Thyroid gland (tissue), 4 donors: ENCODE measurements at regions not wholly inside any gene's neighbourhood (a gene's known extent, or its start where the extent isn't known, plus 50 kb on each side); places are given as distances from the start of the nearest gene placed in this dataset.
A peak's percentile ranks its signal among the peaks of the same experiment; 100 is the strongest.
"Not testable (repeated sequence)": the region's sequence is repeated elsewhere in the genome, so short reads cannot be mapped to it uniquely, and the experiment has no call there.

Experiments
- DNase-seq, 2 donors: peaks; one replicate each; pipeline ENCODE4 v3.0.0-alpha.2; 2019
- H3K27ac ChIP-seq, 3 donors: fragments of 200-600 bp; sonication (generic); 1 replicate in 2 of 3; 2 replicates in 1 of 3; pipeline ENCODE4 v1.5.1; 2016 to 2019; ENCODE audit warnings: mild to moderate bottlenecking in 1 of 3, moderate library complexity in 1 of 3
- H3K27me3 ChIP-seq: fragments of 200-600 bp; sonication (generic); one replicate; pipeline ENCODE4 v1.5.1; 2019
- H3K36me3 ChIP-seq, 2 donors: fragments of 200-600 bp; sonication (generic); one replicate each; pipeline ENCODE4 v1.5.1; 2016 to 2019
- H3K4me1 ChIP-seq, 2 donors: fragments of 200-600 bp; sonication (generic); one replicate each; pipeline ENCODE4 v1.5.1; 2017 to 2019
- H3K4me3 ChIP-seq, 3 donors: fragments of 200-600 bp; sonication (generic); replicated peaks in 1 of 3; 1 replicate in 2 of 3; 2 replicates in 1 of 3; pipeline ENCODE4 v1.5.1; 2016; ENCODE audit warnings: mild to moderate bottlenecking in 1 of 3
- H3K9me3 ChIP-seq: fragments of 200-600 bp; sonication (generic); one replicate; pipeline ENCODE4 v1.5.1; 2017
- POLR2A ChIP-seq, 2 donors: fragments of 450-650 bp; IDR thresholded peaks; one replicate each; pipeline ENCODE4 v1.6.1; 2017; ENCODE audit warnings: antibody characterized with exemption in 2 of 2, mild to moderate bottlenecking in 2 of 2, moderate library complexity in 1 of 2
- WGBS, 2 donors: methylation state at CpG; one replicate each; pipeline ENCODE4 v1.1.5; 2017; 5-methylcytosine and 5-hydroxymethylcytosine counted together
- intact Hi-C: fragments of 100-400 bp; cut with DNase I; formaldehyde crosslinking; loops from one replicate; pipeline ENCODE4 v1.15.1; 2023
- TF ChIP-seq, protein P1 (sequence below), 6 experiments: fragments of 200-600 bp in 3 of 6; fragments of 450-650 bp in 3 of 6; sonication (generic) in 3 of 6; IDR thresholded peaks; one replicate each; pipeline ENCODE4 v1.5.1; 2016 to 2019; ENCODE audit warnings: antibody characterized with exemption in 6 of 6, mild to moderate bottlenecking in 2 of 6, inconsistent platforms in 1 of 6, moderate library complexity in 1 of 6

DNA sequence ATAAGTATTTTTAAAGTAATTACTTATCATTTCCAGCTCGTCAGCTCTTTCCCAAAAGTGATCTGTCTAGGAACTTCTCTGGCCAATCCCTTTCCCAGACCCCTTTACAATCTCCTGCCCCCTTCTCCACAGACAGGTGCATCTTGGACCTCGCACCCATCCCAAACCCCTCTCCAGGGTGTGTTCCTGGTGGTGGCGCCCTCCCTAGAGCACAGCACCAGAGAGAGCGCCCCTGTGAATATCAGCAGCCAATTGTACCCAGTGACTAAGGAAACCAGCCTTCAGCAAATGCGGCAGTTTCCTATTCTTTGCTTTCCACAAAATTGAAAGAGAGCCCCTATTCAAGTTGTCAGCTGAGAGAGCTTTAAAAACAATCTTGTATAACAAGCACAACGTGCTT lies 157.7 kb downstream of the RNASET2 start:
- Histone ChIP-seq H3K9me3 (no peaks in the 10 kb centered on the region), H3K4me1 (peaks cover 3 to 5% of the 10 kb centered on the region in 2 donors), H3K36me3 (no peaks in the 10 kb centered on the region), H3K27ac (peak overlapping the region in 1 of 3 donors; percentile 43), H3K27me3 (no peaks in the 10 kb centered on the region), H3K4me3 (no peak overlapping the region)
- DNase-seq = peak in 1 of 2 donors; percentile 15
- intact Hi-C loops = no loop called here
- WGBS, 2 donors = 51 to 52% methylated on average over 6 of the region's 6 CpGs
- no peak for TF ChIP-seq POLR2A (IDR thresholded peaks at IDR 0.05)
- TF ChIP-seq, protein P1, sequence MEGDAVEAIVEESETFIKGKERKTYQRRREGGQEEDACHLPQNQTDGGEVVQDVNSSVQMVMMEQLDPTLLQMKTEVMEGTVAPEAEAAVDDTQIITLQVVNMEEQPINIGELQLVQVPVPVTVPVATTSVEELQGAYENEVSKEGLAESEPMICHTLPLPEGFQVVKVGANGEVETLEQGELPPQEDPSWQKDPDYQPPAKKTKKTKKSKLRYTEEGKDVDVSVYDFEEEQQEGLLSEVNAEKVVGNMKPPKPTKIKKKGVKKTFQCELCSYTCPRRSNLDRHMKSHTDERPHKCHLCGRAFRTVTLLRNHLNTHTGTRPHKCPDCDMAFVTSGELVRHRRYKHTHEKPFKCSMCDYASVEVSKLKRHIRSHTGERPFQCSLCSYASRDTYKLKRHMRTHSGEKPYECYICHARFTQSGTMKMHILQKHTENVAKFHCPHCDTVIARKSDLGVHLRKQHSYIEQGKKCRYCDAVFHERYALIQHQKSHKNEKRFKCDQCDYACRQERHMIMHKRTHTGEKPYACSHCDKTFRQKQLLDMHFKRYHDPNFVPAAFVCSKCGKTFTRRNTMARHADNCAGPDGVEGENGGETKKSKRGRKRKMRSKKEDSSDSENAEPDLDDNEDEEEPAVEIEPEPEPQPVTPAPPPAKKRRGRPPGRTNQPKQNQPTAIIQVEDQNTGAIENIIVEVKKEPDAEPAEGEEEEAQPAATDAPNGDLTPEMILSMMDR (IDR thresholded peaks at IDR 0.05) = no peak

DNA sequence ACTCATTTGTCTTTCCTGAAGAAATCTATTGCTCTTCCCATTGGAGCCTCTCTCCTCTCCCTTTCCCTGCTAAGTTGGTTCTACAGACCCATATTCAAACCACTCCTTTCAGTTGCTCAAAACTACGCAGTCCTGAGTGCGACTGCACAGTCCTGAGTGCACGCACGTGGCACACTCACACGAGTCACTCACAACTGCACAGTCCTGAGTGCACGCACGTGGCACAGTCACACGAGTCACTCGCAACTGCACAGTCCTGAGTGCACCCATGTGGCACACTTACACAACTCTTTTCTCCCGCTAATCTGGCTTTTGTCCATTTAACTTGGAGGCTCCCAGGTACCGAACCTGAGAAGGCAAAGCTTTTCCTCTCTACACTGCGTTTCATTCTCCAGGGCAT lies 159.7 kb downstream of the RNASET2 start:
- no peaks in the 10 kb centered on the region for H3K9me3 ChIP-seq
- intact Hi-C loops = no loop called here
- 80 to 82% methylated on average over 12 of the region's 12 CpGs for WGBS, 2 donors
- TF ChIP-seq POLR2A (IDR thresholded peaks at IDR 0.05) = no peak
- TF ChIP-seq, protein P1 (IDR thresholded peaks at IDR 0.05) = no peak
- H3K4me3 ChIP-seq = no peak overlapping the region
- no peak overlapping the region for H3K27ac ChIP-seq
- H3K4me1 ChIP-seq = peaks cover 3 to 5% of the 10 kb centered on the region in 2 donors
- no peaks in the 10 kb centered on the region for H3K36me3 ChIP-seq
- DNase-seq = no peak
- H3K27me3 ChIP-seq = no peaks in the 10 kb centered on the region

DNA sequence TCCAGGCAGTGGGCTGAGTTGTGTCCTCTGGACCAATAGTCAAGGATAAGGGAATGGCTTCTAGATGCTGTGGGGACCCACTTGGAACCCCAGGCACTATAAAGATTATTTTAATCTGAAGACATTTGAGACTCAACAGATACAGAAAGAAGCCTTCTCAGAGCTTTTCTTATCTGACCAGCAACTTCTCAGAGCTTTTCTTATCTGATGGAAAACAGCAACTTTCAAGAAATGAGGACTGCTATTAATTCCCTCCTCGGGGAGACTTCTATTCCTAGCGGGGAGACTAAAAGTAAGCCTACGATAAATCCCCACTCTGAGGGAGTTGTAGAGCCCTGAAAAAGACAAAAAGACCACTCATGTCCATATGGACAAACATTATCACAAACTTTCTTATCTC lies 160.5 kb downstream of the RNASET2 start:
- H3K9me3 ChIP-seq = no peaks in the 10 kb centered on the region
- intact Hi-C loops = no loop called here
- H3K4me1 ChIP-seq = peaks cover 3 to 5% of the 10 kb centered on the region in 2 donors

DNA sequence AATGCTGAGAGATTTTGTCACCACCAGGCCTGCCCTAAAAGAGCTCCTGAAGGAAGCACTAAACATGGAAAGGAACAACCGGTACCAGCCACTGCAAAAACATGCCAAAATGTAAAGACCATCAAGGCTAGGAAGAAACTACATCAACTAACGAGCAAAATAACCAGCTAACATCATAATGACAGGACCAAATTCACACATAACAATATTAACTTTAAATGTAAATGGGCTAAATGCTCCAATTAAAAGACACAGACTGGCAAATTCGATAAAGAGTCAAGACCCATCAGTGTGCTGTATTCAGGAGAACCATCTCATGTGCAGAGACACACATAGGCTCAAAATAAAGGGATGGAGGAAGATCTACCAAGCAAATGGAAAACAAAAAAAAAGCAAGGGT lies 163.8 kb upstream of the RPS6KA2 start:
- WGBS, 2 donors = 84 to 85% methylated on average over 3 of the region's 3 CpGs
- intact Hi-C loops, H3K4me1 ChIP-seq, H3K27me3 ChIP-seq, H3K9me3 ChIP-seq, H3K4me3 ChIP-seq, DNase-seq, H3K36me3 ChIP-seq, H3K27ac ChIP-seq: not testable (repeated sequence)

More for the DNA sequence above, 160.5 kb downstream of the RNASET2 start:
- Histone ChIP-seq H3K36me3 (no peaks in the 10 kb centered on the region), H3K27ac (no peak overlapping the region), H3K4me3 (no peak overlapping the region), H3K27me3 (no peaks in the 10 kb centered on the region)
- no peak for DNase-seq
- 70 to 85% methylated on average over 3 of the region's 3 CpGs for WGBS, 2 donors
- TF ChIP-seq POLR2A (IDR thresholded peaks at IDR 0.05) = no peak
- TF ChIP-seq, protein P1 (IDR thresholded peaks at IDR 0.05) = no peak

DNA sequence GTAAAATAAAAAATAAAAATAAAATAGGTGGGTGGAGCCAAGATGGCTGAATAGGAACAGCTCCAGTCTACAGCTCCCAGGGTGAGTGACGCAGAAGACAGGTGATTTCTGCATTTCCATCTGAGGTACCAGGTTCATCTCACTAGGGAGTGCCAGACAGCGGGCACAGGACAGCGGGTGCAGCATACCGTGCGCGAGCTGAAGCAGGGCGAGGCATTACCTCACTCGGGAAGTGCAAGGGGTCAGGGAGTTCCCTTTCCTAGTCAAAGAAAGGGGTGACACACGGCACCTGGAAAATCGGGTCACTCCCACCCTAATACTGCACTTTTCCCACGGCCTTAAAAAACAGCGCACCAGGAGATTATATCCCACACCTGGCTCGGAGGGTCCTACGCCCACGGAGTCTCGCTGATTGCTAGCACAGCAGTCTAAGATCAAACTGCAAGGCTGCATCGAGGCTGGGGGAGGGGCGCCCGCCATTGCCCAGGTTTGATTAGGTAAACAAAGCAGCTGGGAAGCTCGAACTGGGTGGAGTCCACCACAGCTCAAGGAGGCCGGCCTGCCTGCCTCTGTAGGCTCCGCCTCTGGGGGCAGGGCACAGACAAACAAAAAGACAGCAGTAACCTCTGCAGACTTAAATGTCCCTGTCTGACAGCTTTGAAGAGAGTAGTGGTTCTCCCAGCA lies 161.9 kb upstream of the RPS6KA2 start:
- 93 to 99% methylated on average over 18 to 22 of the region's 22 CpGs for WGBS, 2 donors
- not testable (repeated sequence) for H3K36me3 ChIP-seq, H3K4me1 ChIP-seq, DNase-seq, H3K9me3 ChIP-seq, H3K27me3 ChIP-seq, H3K27ac ChIP-seq, H3K4me3 ChIP-seq
- intact Hi-C loops = loop anchor here (5.0 kb wide), 2 partner anchors 198 to 353 kb away; no protein-coding TSS in a partner anchor

DNA sequence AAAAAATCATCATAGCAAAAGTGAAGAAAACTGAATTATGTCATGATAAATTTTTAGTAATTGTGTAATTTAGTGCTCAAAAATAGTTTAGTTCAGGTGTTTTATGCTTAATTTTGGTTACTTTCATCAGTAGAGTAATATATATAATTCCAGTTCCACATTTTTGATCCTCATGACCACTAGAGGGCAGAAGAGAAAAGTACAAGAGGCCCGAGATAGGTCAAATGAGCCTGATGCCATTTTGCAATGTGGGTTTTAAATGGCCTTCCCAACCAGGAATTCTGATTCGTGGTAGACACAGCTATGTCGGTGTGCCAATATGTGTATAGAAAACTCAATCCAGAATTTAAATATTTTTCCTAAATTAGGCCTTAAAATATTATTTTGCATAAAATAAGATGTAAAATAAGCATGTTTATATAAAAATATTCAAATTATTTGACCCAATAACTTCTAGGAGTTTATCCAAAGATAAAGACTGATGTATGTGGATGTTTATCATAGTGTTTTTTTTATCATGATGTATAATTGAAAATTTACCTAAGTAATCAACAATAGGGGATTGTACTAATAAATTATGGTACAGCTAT lies 159.7 kb upstream of the RPS6KA2 start:
- Histone ChIP-seq H3K4me3 (no peak overlapping the region), H3K27me3 (no peaks in the 10 kb centered on the region), H3K36me3 (no peaks in the 10 kb centered on the region), H3K4me1 (no peaks in the 10 kb centered on the region), H3K27ac (no peak overlapping the region), H3K9me3 (no peaks in the 10 kb centered on the region)
- peak; percentile 5 to 9 for DNase-seq
- WGBS, 2 donors = 2 to 9% methylated on average over 3 of the region's 3 CpGs
- no peak for TF ChIP-seq POLR2A (IDR thresholded peaks at IDR 0.05)
- TF ChIP-seq, protein P1 (IDR thresholded peaks at IDR 0.05) = peak; percentile 52 to 80 (median 66)
- intact Hi-C loops = loop anchor here (5.0 kb wide), 2 partner anchors 201 to 356 kb away; no protein-coding TSS in a partner anchor
